ENCODE measurements at regions not wholly inside any gene's neighbourhood (a gene's known extent, or its start where the extent isn't known, plus 50 kb on each side); places are given as distances from the start of the nearest gene placed in this dataset.

- intact Hi-C loops (cut with DNase I) = no loop called here
- H3K36me3 ChIP-seq = no peaks in the 10 kb centered on the region
- H3K4me3 ChIP-seq = no peak overlapping the region
- no peaks in the 10 kb centered on the region for H3K27me3 ChIP-seq (ENCODE audit: low read depth)
- no peaks in the 10 kb centered on the region for H3K4me1 ChIP-seq
- ATAC-seq (no peak), DNase-seq (no peak)
- no peak for TF ChIP-seq CTCF (IDR thresholded peaks at IDR 0.05)
- no peaks in the 10 kb centered on the region for H3K9me3 ChIP-seq
- no peak overlapping the region for H3K27ac ChIP-seq
Measured at GRCh38 chr7:68688416-68689086, 909.7 kb upstream of the AUTS2 start.

- no peak for DNase-seq
- Histone ChIP-seq H3K4me3 (no peak overlapping the region), H3K9me3 (no peaks in the 10 kb centered on the region), H3K27me3 (ENCODE audit: low read depth) (no peaks in the 10 kb centered on the region), H3K4me1 (no peaks in the 10 kb centered on the region), H3K36me3 (no peaks in the 10 kb centered on the region), H3K27ac (no peak overlapping the region)
- TF ChIP-seq CTCF (IDR thresholded peaks at IDR 0.05) = no peak
- ATAC-seq = peak in 1 of 2 donors; percentile 52
- intact Hi-C loops (cut with DNase I) = no loop called here
Measured at GRCh38 chr7:68689087-68689433, 909.2 kb upstream of the AUTS2 start.

- intact Hi-C loops (cut with DNase I) = no loop called here
- no peak for DNase-seq
Measured at GRCh38 chr7:68691261-68692216, 906.7 kb upstream of the AUTS2 start.

GRCh38 chr7:68692511-68692910 lies 905.8 kb upstream of the AUTS2 start:
- H3K9me3 ChIP-seq = no peaks in the 10 kb centered on the region
- DNase-seq (no peak), ATAC-seq (no peak)
- H3K36me3 ChIP-seq = no peaks in the 10 kb centered on the region
- no peaks in the 10 kb centered on the region for H3K4me1 ChIP-seq
- intact Hi-C loops (cut with DNase I) = no loop called here
- H3K4me3 ChIP-seq = no peak overlapping the region
- H3K27me3 ChIP-seq (ENCODE audit: low read depth) = no peaks in the 10 kb centered on the region
- no peak for TF ChIP-seq CTCF (IDR thresholded peaks at IDR 0.05)
- no peak overlapping the region for H3K27ac ChIP-seq

More at GRCh38 chr7:68691261-68692216, 906.7 kb upstream of the AUTS2 start:
- Histone ChIP-seq H3K36me3 (no peaks in the 10 kb centered on the region), H3K9me3 (no peaks in the 10 kb centered on the region), H3K27ac (no peak overlapping the region), H3K27me3 (ENCODE audit: low read depth) (no peaks in the 10 kb centered on the region), H3K4me3 (no peak overlapping the region), H3K4me1 (no peaks in the 10 kb centered on the region)
- ATAC-seq = no peak
- TF ChIP-seq CTCF (IDR thresholded peaks at IDR 0.05) = no peak

GRCh38 chr7:68694656-68695055 lies 903.6 kb upstream of the AUTS2 start:
- H3K27me3 ChIP-seq (ENCODE audit: low read depth) = no peaks in the 10 kb centered on the region
- no peak overlapping the region for H3K4me3 ChIP-seq
- no peaks in the 10 kb centered on the region for H3K4me1 ChIP-seq
- TF ChIP-seq CTCF (IDR thresholded peaks at IDR 0.05) = no peak
- H3K27ac ChIP-seq = no peak overlapping the region
- no peaks in the 10 kb centered on the region for H3K9me3 ChIP-seq
- no peak for DNase-seq
- no peak for ATAC-seq
- no peaks in the 10 kb centered on the region for H3K36me3 ChIP-seq
- intact Hi-C loops (cut with DNase I) = no loop called here

All from lower lobe of right lung (tissue), 2 donors.